Activated CD4-positive, alpha-beta memory T cell treated with anti-CD3 and anti-CD28 coated beads, Interleukin-2, amount 10 ng/mL, durations not matched to agents 7 days and 5 days (primary cell): ENCODE measurements at regions not wholly inside any gene's neighbourhood (a gene's known extent, or its start where the extent isn't known, plus 50 kb on each side); places are given as distances from the start of the nearest gene placed in this dataset.
"Not testable (repeated sequence)": the region's sequence is repeated elsewhere in the genome, so short reads cannot be mapped to it uniquely, and the experiment has no call there.

ENCODE experiments used
- CTCF ChIA-PET: fragments of 350-600 bp; sonication (Branson Sonifier 250); formaldehyde crosslinking; loops from one replicate; lab custom pipeline; 2021; ENCODE audit warnings: antibody characterized with exemption, inconsistent platforms; lab: Charles Lee
- POLR2A ChIA-PET: fragments of 350-600 bp; sonication (Branson Sonifier 250); formaldehyde crosslinking; loops from one replicate; lab custom pipeline; 2021; ENCODE audit warnings: antibody characterized with exemption; lab: Charles Lee
- DNase-seq: peaks from one replicate; pipeline ENCODE4 v3.0.0-alpha.2; 2020
- H3K27ac Mint-ChIP-seq: one replicate; pipeline ENCODE4 v1.8.0; 2021; ENCODE audit warnings: mild to moderate bottlenecking, mixed read lengths
- H3K27me3 Mint-ChIP-seq: one replicate; pipeline ENCODE4 v1.8.0; 2021; ENCODE audit warnings: mixed read lengths
- H3K36me3 Mint-ChIP-seq: one replicate; pipeline ENCODE4 v1.8.0; 2021; ENCODE audit warnings: low read depth, mixed read lengths
- H3K4me1 Mint-ChIP-seq: one replicate; pipeline ENCODE4 v1.8.0; 2021; ENCODE audit warnings: mixed read lengths
- H3K4me3 Mint-ChIP-seq: one replicate; pipeline ENCODE4 v1.8.0; 2021; ENCODE audit warnings: mild to moderate bottlenecking, mixed read lengths
- H3K9me3 Mint-ChIP-seq: one replicate; pipeline ENCODE4 v1.8.0; 2021; ENCODE audit warnings: mixed read lengths

GRCh38 chr13:65400702-65401101 lies 1829.4 kb downstream of the PCDH9 start:
- H3K4me3 Mint-ChIP-seq, result no peak overlapping the region
- no peaks in the 10 kb centered on the region for H3K36me3 Mint-ChIP-seq
- no peak for DNase-seq
- H3K27ac Mint-ChIP-seq, result no peak overlapping the region
- no peaks in the 10 kb centered on the region for H3K9me3 Mint-ChIP-seq
- ChIA-PET POLR2A (no interaction called here), CTCF (no interaction called here)
- H3K27me3 Mint-ChIP-seq, result no peaks in the 10 kb centered on the region
- H3K4me1 Mint-ChIP-seq, result no peaks in the 10 kb centered on the region

GRCh38 chr13:65387743-65388347 lies 1842.3 kb downstream of the PCDH9 start:
- Mint-ChIP-seq H3K36me3 (no peaks in the 10 kb centered on the region), H3K9me3 (peaks cover 9% of the 10 kb centered on the region), H3K27ac (no peak overlapping the region), H3K4me1 (no peaks in the 10 kb centered on the region), H3K4me3 (no peak overlapping the region), H3K27me3 (no peaks in the 10 kb centered on the region)
- no peak for DNase-seq
- CTCF ChIA-PET, result no interaction called here
- POLR2A ChIA-PET, result no interaction called here

DNA sequence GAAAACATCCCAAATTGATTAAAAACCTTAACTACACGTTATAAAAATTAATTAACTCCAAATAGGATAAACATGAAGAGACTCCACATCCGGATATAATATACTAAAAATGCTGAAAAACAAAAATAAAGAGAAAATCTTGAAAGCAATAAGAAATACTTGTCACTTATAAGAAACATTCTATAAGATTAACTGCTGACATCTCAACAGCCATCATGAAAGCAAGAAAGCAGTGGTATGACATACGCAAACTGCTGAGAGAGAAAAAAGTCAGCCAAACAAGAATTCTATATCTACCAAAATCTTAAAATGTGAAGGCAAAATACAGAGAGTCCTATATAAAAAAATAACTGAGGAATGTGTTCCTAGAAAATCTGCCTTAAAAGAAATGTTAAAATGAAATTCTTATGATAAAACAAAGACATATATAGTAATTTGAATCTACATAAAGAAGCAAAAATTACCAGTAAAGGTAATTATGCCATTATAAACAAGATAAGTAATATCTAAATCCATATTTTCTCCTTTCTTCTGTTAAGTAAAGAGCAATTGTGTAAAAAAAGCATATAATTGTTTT lies 1851.1 kb downstream of the PCDH9 start:
- peaks cover 5% of the 10 kb centered on the region for H3K9me3 Mint-ChIP-seq
- no peaks in the 10 kb centered on the region for H3K27me3 Mint-ChIP-seq
- no peak overlapping the region for H3K27ac Mint-ChIP-seq
- DNase-seq, result no peak
- no peak overlapping the region for H3K4me3 Mint-ChIP-seq
- POLR2A ChIA-PET, result no interaction called here
- H3K4me1 Mint-ChIP-seq, result no peaks in the 10 kb centered on the region
- CTCF ChIA-PET, result no interaction called here
- no peaks in the 10 kb centered on the region for H3K36me3 Mint-ChIP-seq

DNA sequence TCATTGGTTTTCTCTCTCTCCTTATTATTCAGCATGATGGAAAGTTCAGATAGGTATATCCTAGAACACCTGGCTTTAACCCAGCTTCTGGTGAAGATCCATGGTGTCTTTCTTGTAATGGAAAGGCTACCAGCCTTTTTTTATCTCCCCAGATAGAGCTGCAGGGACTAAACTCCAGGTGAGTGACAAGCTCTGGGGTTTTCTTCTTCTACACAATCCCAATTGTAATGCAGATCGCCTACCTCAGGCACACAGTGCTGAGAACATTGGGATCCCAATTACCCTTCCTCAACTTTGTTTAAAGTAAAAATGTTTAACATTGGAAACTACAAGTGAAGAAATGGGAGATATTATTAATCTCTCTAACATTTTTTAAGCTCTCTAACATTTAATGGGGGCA lies 1851.7 kb downstream of the PCDH9 start:
- ChIA-PET CTCF (no interaction called here), POLR2A (no interaction called here)

GRCh38 chr13:65368832-65369231 lies 1861.3 kb downstream of the PCDH9 start:
- Mint-ChIP-seq H3K4me3 (no peak overlapping the region), H3K36me3 (no peaks in the 10 kb centered on the region), H3K9me3 (peaks cover 13% of the 10 kb centered on the region), H3K27me3 (no peaks in the 10 kb centered on the region), H3K27ac (no peak overlapping the region), H3K4me1 (no peaks in the 10 kb centered on the region)
- ChIA-PET POLR2A (no interaction called here), CTCF (no interaction called here)
- no peak for DNase-seq

More for the DNA sequence above, 1851.7 kb downstream of the PCDH9 start:
- Mint-ChIP-seq H3K9me3 (peaks cover 5% of the 10 kb centered on the region), H3K4me3 (no peak overlapping the region), H3K27me3 (no peaks in the 10 kb centered on the region), H3K27ac (no peak overlapping the region), H3K4me1 (no peaks in the 10 kb centered on the region), H3K36me3 (no peaks in the 10 kb centered on the region)
- no peak for DNase-seq

GRCh38 chr13:65353951-65354350 lies 1876.2 kb downstream of the PCDH9 start:
- CTCF ChIA-PET, result no interaction called here
- no peaks in the 10 kb centered on the region for H3K36me3 Mint-ChIP-seq

GRCh38 chr13:65353150-65353549 lies 1877.0 kb downstream of the PCDH9 start:
- H3K27me3 Mint-ChIP-seq, H3K4me1 Mint-ChIP-seq, CTCF ChIA-PET, POLR2A ChIA-PET, H3K9me3 Mint-ChIP-seq, H3K27ac Mint-ChIP-seq, H3K4me3 Mint-ChIP-seq, DNase-seq, H3K36me3 Mint-ChIP-seq: not testable (repeated sequence)

More at GRCh38 chr13:65353951-65354350, 1876.2 kb downstream of the PCDH9 start:
- Mint-ChIP-seq H3K27me3 (no peaks in the 10 kb centered on the region), H3K4me3 (no peak overlapping the region), H3K4me1 (no peaks in the 10 kb centered on the region), H3K9me3 (peaks cover 10% of the 10 kb centered on the region), H3K27ac (no peak overlapping the region)
- DNase-seq, result no peak
- POLR2A ChIA-PET, result no interaction called here

DNA sequence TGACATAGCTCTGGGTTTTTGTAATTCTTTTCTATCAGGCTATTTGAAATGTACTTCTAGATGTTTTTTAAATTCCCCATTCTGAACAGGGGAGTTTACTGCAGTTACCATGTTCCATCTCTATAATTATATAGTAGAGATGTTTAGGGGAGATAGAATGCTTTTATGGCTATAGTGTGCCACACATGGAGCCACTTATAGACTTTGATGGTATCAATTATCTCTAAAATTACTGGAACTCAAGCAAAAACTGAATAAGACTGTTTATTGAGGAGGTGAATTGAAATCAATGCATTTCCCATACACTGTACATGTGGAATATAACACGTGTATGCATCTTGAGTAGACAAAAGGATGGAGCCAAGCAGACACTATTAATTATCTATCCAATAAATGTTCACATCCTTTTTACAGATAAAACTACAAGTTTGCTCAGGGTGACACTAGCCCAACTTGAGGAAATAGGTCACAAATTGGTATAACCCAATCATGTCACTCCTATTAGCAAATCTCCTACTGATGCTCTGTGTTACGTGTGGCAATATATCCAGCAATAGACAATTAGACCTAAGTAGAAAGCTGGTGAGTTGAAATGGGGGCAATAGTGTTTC lies 1882.6 kb downstream of the PCDH9 start:
- Mint-ChIP-seq H3K4me3 (no peak overlapping the region), H3K4me1 (no peaks in the 10 kb centered on the region), H3K27ac (no peak overlapping the region), H3K27me3 (no peaks in the 10 kb centered on the region), H3K36me3 (no peaks in the 10 kb centered on the region), H3K9me3 (peaks cover 3% of the 10 kb centered on the region)
- CTCF ChIA-PET, result no interaction called here
- POLR2A ChIA-PET, result no interaction called here
- no peak for DNase-seq

DNA sequence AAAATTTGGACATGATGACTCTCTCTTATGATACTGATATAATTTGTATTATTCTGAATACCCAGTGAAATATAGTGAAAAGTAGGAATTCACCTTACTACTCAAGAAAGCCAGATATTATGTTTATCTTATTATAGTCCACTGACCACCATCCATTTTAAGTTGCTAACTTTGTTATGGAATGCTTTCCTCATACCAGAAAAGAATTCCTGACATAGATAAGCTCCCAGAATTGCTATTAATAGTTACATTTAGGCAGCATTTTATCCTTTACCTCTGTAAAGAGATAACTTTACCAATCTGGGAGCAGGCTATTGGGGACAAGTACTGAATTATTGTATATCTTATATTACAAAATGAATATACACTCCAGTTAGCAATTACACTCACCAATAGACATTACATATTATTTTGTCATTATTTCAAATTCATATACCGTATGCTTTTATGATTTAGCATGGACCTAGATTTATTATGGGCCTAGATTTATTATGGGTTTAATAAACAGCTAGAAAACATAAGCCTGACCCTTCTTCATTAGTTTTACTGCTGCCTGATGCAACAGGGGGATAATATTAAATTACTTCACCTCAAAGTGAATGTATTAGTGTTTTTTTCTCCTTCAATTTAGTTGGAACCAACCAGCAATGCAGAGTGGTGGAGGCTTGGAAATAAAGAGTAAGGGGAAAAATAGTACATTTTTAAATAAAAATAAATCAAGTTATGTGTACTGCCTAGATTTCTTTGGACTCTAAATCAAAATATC lies 1886.1 kb downstream of the PCDH9 start:
- POLR2A ChIA-PET, result no interaction called here

DNA sequence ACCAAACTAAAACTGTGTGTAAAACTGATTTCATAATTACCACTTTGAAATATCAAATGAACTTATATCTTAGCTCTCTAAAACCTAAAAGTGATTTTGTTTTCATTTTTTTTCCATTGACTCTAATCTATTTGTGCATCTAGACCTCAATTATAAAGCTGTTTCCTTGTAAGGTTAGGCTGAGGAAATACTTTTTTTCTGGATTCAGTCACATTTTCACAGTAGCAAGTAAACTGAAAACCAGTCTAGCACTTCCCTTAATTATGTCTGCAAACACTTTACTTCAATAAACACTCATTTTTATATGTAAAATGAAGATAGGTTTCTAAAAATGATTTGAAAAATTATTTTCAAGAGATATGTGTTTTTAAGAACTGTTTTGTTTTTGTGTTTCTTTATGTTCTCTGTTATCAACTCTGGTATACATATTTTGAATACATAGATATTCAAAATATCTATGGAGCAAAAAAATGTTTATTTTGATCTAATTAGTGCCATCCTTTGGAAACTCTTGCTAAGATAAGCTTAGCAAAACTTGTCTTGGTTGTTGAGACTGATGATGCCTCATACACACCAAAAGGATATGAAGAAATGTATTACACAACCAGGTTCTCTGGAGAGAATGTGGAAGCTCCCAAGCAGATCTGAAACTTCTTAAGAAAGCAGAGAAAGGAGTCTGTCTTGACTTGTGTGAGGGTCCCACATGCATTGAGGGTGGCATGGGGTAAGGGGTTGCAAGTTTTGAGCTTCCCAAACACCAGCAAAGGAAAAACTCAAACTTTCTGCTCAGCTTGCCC lies 1887.4 kb downstream of the PCDH9 start:
- Mint-ChIP-seq H3K27me3 (no peaks in the 10 kb centered on the region), H3K4me1 (no peaks in the 10 kb centered on the region), H3K36me3 (no peaks in the 10 kb centered on the region), H3K9me3 (no peaks in the 10 kb centered on the region), H3K4me3 (no peak overlapping the region), H3K27ac (no peak overlapping the region)
- ChIA-PET CTCF (no interaction called here), POLR2A (no interaction called here)
- DNase-seq, result no peak

More for the DNA sequence above, 1886.1 kb downstream of the PCDH9 start:
- Mint-ChIP-seq H3K27ac (no peak overlapping the region), H3K36me3 (no peaks in the 10 kb centered on the region), H3K9me3 (no peaks in the 10 kb centered on the region), H3K4me3 (no peak overlapping the region), H3K27me3 (no peaks in the 10 kb centered on the region), H3K4me1 (no peaks in the 10 kb centered on the region)
- no peak for DNase-seq
- CTCF ChIA-PET, result no interaction called here

- Mint-ChIP-seq H3K36me3 (no peaks in the 10 kb centered on the region), H3K9me3 (no peaks in the 10 kb centered on the region), H3K27me3 (no peaks in the 10 kb centered on the region), H3K4me3 (no peak overlapping the region), H3K4me1 (no peaks in the 10 kb centered on the region), H3K27ac (no peak overlapping the region)
- CTCF ChIA-PET, result no interaction called here
- DNase-seq, result no peak
- POLR2A ChIA-PET, result no interaction called here
These were observed 1890.9 kb downstream of the PCDH9 start for GRCh38 chr13:65339241-65339640.

DNA sequence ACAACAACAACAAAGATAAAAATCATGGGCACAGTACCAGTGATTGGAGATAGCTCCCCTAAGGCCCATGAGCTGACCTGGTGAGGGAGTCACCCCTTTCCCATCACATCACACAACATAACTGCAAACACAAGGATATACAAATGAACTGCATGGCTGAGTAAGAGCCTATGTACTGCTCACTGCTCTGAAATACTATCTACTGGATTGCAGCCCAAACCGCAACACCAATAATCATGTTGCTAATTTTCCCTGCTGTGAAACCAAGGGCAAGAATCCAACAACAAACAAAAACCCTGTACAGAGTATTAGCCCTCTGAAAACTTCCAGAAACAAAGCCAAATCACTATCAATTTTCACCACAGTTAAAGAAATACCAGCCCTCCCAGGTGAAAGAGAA lies 1893.2 kb downstream of the PCDH9 start:
- CTCF ChIA-PET, result no interaction called here
- Mint-ChIP-seq H3K27ac (no peak overlapping the region), H3K9me3 (no peaks in the 10 kb centered on the region), H3K36me3 (no peaks in the 10 kb centered on the region), H3K4me3 (no peak overlapping the region), H3K4me1 (no peaks in the 10 kb centered on the region), H3K27me3 (no peaks in the 10 kb centered on the region)
- POLR2A ChIA-PET, result no interaction called here
- DNase-seq, result no peak
